CD14-positive monocyte (primary cell): ENCODE measurements at regions not wholly inside any gene's neighbourhood (a gene's known extent, or its start where the extent isn't known, plus 50 kb on each side); places are given as distances from the start of the nearest gene placed in this dataset.

Experiments used
- DNase-seq, 3 donors: peaks; one replicate each; pipeline ENCODE4 v3.0.0-alpha.2; 2011 to 2022
- H2AFZ ChIP-seq: 2 replicates; pipeline ENCODE4 v1.6.0; 2012; ENCODE audit warnings: mild to moderate bottlenecking, low read depth, low read length, inconsistent platforms; ENCODE audit not compliant: insufficient read depth, poor library complexity, severe bottlenecking
- H3K27ac ChIP-seq, 2 donors: 1 replicate in 1 of 2; 2 replicates in 1 of 2; pipeline ENCODE4 v1.5.1; 2012 to 2013; ENCODE audit warnings: low read length in 2 of 2, control low read depth in 1 of 2, inconsistent platforms in 1 of 2, low read depth in 1 of 2, mild to moderate bottlenecking in 1 of 2
- H3K27me3 ChIP-seq, 2 donors: one replicate each; pipeline versions ENCODE4 v1.6.0 to v1.6.1; 2011 to 2013; ENCODE audit warnings: low read length in 2 of 2; ENCODE audit not compliant: control insufficient read depth in 2 of 2, insufficient read depth in 2 of 2
- H3K36me3 ChIP-seq, 2 donors: replicated peaks in 1 of 2; 1 replicate in 1 of 2; 2 replicates in 1 of 2; pipeline versions ENCODE4 v1.5.1 to v1.6.1; 2012 to 2013; ENCODE audit warnings: low read length in 2 of 2, control low read depth in 1 of 2, inconsistent platforms in 1 of 2, mild to moderate bottlenecking in 1 of 2; ENCODE audit not compliant: insufficient read depth in 2 of 2, control insufficient read depth in 1 of 2
- H3K4me1 ChIP-seq, 2 donors: 1 replicate in 1 of 2; 2 replicates in 1 of 2; pipeline versions ENCODE4 v1.5.1 to v1.6.1; 2012 to 2013; ENCODE audit warnings: low read length in 2 of 2, control low read depth in 1 of 2, inconsistent platforms in 1 of 2, mild to moderate bottlenecking in 1 of 2, moderate library complexity in 1 of 2; ENCODE audit not compliant: insufficient read depth in 2 of 2, control insufficient read depth in 1 of 2
- H3K4me2 ChIP-seq: replicated peaks from 2 replicates; pipeline ENCODE3; 2012; ENCODE audit warnings: low read length, moderate library complexity, mild to moderate bottlenecking; ENCODE audit not compliant: poor library complexity, severe bottlenecking; ENCODE audit errors: extremely low read depth
- H3K4me3 ChIP-seq, 3 experiments: fragments of 200-600 bp in 1 of 3; sonication (generic) in 1 of 3; replicated peaks in 1 of 3; 1 replicate in 2 of 3; 2 replicates in 1 of 3; pipeline ENCODE4 v1.5.1; 2011 to 2013; ENCODE audit warnings: low read length in 3 of 3, mild to moderate bottlenecking in 3 of 3, control low read depth in 2 of 3, low read depth in 2 of 3, inconsistent platforms in 1 of 3, moderate library complexity in 1 of 3
- H3K79me2 ChIP-seq: 2 replicates; pipeline ENCODE4 v1.6.0; 2012; ENCODE audit warnings: mild to moderate bottlenecking, control low read depth, inconsistent platforms, low read length, moderate library complexity; ENCODE audit not compliant: insufficient read depth
- H3K9ac ChIP-seq: 2 replicates; pipeline ENCODE4 v1.6.0; 2017; ENCODE audit warnings: low read length, mild to moderate bottlenecking; ENCODE audit not compliant: insufficient read depth, poor library complexity, severe bottlenecking
- H3K9me3 ChIP-seq, 2 donors: replicated peaks in 1 of 2; 1 replicate in 1 of 2; 2 replicates in 1 of 2; pipeline versions ENCODE4 v1.5.1 to v1.6.1; 2012 to 2013; ENCODE audit warnings: low read length in 2 of 2, control low read depth in 1 of 2; ENCODE audit not compliant: control insufficient read depth in 1 of 2, insufficient read depth in 1 of 2
- H4K20me1 ChIP-seq: 2 replicates; pipeline ENCODE4 v1.6.0; 2012; ENCODE audit warnings: mild to moderate bottlenecking, low read length, control low read depth, moderate library complexity; ENCODE audit not compliant: insufficient read depth
- H3K27ac Mint-ChIP-seq, 7 donors: one replicate each; pipeline ENCODE4 v1.8.0; 2020; ENCODE audit warnings: mild to moderate bottlenecking in 7 of 7, mixed read lengths in 7 of 7, moderate library complexity in 6 of 7, inconsistent platforms in 2 of 7
- H3K27me3 Mint-ChIP-seq, 3 donors: one replicate each; pipeline ENCODE4 v1.8.0; 2021 to 2022; ENCODE audit warnings: low read depth in 3 of 3, mild to moderate bottlenecking in 3 of 3, mixed read lengths in 3 of 3, moderate library complexity in 3 of 3, inconsistent platforms in 1 of 3
- H3K36me3 Mint-ChIP-seq, 2 donors: one replicate each; pipeline ENCODE4 v1.8.0; 2020; ENCODE audit warnings: mixed read lengths in 2 of 2, inconsistent platforms in 1 of 2, mild to moderate bottlenecking in 1 of 2
- H3K4me1 Mint-ChIP-seq: one replicate; pipeline ENCODE4 v1.8.0; 2020; ENCODE audit warnings: mild to moderate bottlenecking, mixed read lengths
- H3K4me3 Mint-ChIP-seq, 2 donors: one replicate each; pipeline ENCODE4 v1.8.0; 2020; ENCODE audit warnings: mild to moderate bottlenecking in 2 of 2, mixed read lengths in 2 of 2, moderate library complexity in 1 of 2
- H3K9me3 Mint-ChIP-seq, 7 donors: one replicate each; pipeline ENCODE4 v1.8.0; 2020 to 2022; ENCODE audit warnings: mixed read lengths in 7 of 7, mild to moderate bottlenecking in 6 of 7, moderate library complexity in 6 of 7, inconsistent platforms in 2 of 7
- CTCF ChIP-seq: fragments of 200-600 bp; IDR thresholded peaks from one replicate; pipeline ENCODE4 v1.8.0; 2022; ENCODE audit warnings: antibody characterized with exemption, mild to moderate bottlenecking
- WGBS: methylation state at CpG from one replicate; pipeline ENCODE4 v1.1.5; 2013; ENCODE audit warnings: missing lambda C conversion rate; ENCODE audit not compliant: insufficient coverage; 5-methylcytosine and 5-hydroxymethylcytosine counted together
- intact Hi-C, 2 donors: fragments of 100-400 bp; cut with micrococcal nuclease; formaldehyde crosslinking; loops; one replicate each; pipeline versions ENCODE4 v1.15.0 to v1.15.1; 2023

- H3K4me3 ChIP-seq: no peak overlapping the region
- Mint-ChIP-seq H3K4me3 (no peak overlapping the region), H3K9me3 (peaks cover 0 to 3% (median 0%) of the 10 kb centered on the region in 7 donors), H3K36me3 (no peaks in the 10 kb centered on the region), H3K27ac (no peak overlapping the region), H3K27me3 (peaks cover 0 to 2% (median 1%) of the 10 kb centered on the region in 3 donors), H3K4me1 (no peaks in the 10 kb centered on the region)
- H3K9ac ChIP-seq: no peak overlapping the region
- H3K27me3 ChIP-seq: no peaks in the 10 kb centered on the region
- no peaks in the 10 kb centered on the region for H3K79me2 ChIP-seq
- no peaks in the 10 kb centered on the region for H4K20me1 ChIP-seq
- WGBS: no CpG with 5 or more reads among the region's 3 CpGs
- DNase-seq: no peak
- intact Hi-C loops: no loop called here
- no peak overlapping the region for H3K4me2 ChIP-seq
- H2AFZ ChIP-seq: no peak overlapping the region
- TF ChIP-seq CTCF: no peak
- no peak overlapping the region for H3K27ac ChIP-seq
- no peaks in the 10 kb centered on the region for H3K4me1 ChIP-seq
- no peaks in the 10 kb centered on the region for H3K9me3 ChIP-seq
- no peaks in the 10 kb centered on the region for H3K36me3 ChIP-seq
These were observed 666.3 kb downstream of the KCNJ3 start for GRCh38 chr2:155364766-155365165.

- H3K9me3 Mint-ChIP-seq: peaks cover 0 to 3% (median 0%) of the 10 kb centered on the region in 7 donors
- Histone ChIP-seq H2AFZ (no peak overlapping the region), H3K9me3 (no peaks in the 10 kb centered on the region), H3K79me2 (no peaks in the 10 kb centered on the region), H3K9ac (no peak overlapping the region), H3K27ac (no peak overlapping the region), H4K20me1 (no peaks in the 10 kb centered on the region), H3K36me3 (no peaks in the 10 kb centered on the region), H3K4me1 (no peaks in the 10 kb centered on the region), H3K4me3 (no peak overlapping the region), H3K4me2 (no peak overlapping the region), H3K27me3 (no peaks in the 10 kb centered on the region)
- no peak for DNase-seq
- intact Hi-C loops: no loop called here
- H3K27me3 Mint-ChIP-seq: no peaks in the 10 kb centered on the region
- H3K27ac Mint-ChIP-seq: no peak overlapping the region
- H3K4me1 Mint-ChIP-seq: no peaks in the 10 kb centered on the region
- 98% methylated on average over 4 of the region's 8 CpGs for WGBS
- H3K4me3 Mint-ChIP-seq: no peak overlapping the region
- no peak for TF ChIP-seq CTCF
- H3K36me3 Mint-ChIP-seq: no peaks in the 10 kb centered on the region
These were observed 664.9 kb downstream of the KCNJ3 start for GRCh38 chr2:155363349-155363888.
